ENCODE measurements at regions not wholly inside any gene's neighbourhood (a gene's known extent, or its start where the extent isn't known, plus 50 kb on each side); places are given as distances from the start of the nearest gene placed in this dataset.
A peak's percentile ranks its signal among the peaks of the same experiment; 100 is the strongest.

GRCh38 chr5:158364367-158364766 lies 505.4 kb upstream of the CLINT1 start:
- H3K4me3 ChIP-seq (replicated peaks; ENCODE audit: low read depth, low read length): no peak overlapping the region
- no peak for DNase-seq (ENCODE audit: extremely low read depth, insufficient read length)
- H3K36me3 ChIP-seq (ENCODE audit: control insufficient read depth, insufficient read depth, low read length): no peaks in the 10 kb centered on the region
- no peaks in the 10 kb centered on the region; the same call in none of the 2 replicates for H3K27me3 ChIP-seq (replicated peaks; ENCODE audit: control insufficient read depth, insufficient read depth, low read length)
- TF ChIP-seq, protein P1, sequence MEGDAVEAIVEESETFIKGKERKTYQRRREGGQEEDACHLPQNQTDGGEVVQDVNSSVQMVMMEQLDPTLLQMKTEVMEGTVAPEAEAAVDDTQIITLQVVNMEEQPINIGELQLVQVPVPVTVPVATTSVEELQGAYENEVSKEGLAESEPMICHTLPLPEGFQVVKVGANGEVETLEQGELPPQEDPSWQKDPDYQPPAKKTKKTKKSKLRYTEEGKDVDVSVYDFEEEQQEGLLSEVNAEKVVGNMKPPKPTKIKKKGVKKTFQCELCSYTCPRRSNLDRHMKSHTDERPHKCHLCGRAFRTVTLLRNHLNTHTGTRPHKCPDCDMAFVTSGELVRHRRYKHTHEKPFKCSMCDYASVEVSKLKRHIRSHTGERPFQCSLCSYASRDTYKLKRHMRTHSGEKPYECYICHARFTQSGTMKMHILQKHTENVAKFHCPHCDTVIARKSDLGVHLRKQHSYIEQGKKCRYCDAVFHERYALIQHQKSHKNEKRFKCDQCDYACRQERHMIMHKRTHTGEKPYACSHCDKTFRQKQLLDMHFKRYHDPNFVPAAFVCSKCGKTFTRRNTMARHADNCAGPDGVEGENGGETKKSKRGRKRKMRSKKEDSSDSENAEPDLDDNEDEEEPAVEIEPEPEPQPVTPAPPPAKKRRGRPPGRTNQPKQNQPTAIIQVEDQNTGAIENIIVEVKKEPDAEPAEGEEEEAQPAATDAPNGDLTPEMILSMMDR (IDR thresholded peaks at IDR 0.05; ENCODE audit: insufficient read depth, low read length, poor library complexity, severe bottlenecking): no peak

DNA sequence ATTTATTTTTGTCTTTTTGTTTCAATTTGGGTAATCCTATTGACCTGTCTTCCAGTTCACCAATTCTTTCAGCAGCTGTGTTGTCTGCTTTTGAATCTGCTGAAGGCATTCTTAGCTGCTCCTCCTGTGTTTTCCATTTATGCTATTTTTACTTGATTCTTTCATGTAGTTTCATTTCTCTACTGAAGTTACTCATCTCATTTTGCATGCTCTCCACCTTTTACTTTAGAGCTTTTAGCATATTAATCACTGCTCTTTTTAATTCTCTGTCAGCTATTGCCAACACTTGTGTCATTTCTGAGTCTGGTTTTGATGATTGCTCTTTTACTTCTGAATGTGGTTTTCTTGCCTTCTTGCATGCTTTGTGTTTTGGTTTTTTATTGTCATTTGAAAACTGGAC lies 496.0 kb upstream of the CLINT1 start:
- no peak overlapping the region for H3K4me3 ChIP-seq (replicated peaks; ENCODE audit: low read depth, low read length)
- no peaks in the 10 kb centered on the region for H3K36me3 ChIP-seq (ENCODE audit: control insufficient read depth, insufficient read depth, low read length)
- no peaks in the 10 kb centered on the region for H3K27me3 ChIP-seq (replicated peaks; ENCODE audit: control insufficient read depth, insufficient read depth, low read length)
- DNase-seq (ENCODE audit: extremely low read depth, insufficient read length): peak; percentile 7
- TF ChIP-seq, protein P1 (IDR thresholded peaks at IDR 0.05; ENCODE audit: insufficient read depth, low read length, poor library complexity, severe bottlenecking): no peak

DNA sequence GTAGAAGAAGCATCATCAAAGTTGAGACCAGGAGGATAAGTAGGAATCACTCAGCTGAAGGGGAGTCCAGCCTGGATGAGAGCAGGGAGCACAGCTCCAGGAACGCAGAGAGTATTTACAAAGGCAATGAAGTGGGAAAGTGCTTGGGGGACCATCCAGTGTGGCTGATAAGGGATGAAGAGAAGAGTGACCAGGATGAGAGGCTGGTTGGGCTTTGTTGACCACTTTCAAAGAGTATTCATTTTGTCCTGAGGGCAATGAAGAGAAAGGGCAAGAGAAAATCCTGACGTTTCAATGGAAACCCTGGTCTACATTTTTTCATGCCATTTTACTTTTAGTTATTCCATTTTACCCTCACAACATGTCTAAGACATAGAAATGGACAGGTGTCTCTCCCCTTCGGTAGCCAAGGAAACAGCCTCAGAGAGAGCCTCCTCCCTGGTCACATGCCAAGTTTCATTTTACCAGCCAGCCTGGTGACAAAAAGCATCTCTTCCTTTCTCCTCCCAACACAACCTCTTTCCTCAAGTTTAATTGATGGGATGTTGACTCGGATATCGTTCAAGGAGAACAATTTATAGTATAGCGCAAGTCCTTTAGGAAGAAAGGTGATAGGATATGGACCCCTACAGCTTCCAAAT lies 492.7 kb upstream of the CLINT1 start:
- TF ChIP-seq, protein P1 (IDR thresholded peaks at IDR 0.05; ENCODE audit: insufficient read depth, low read length, poor library complexity, severe bottlenecking): no peak
- H3K4me3 ChIP-seq (replicated peaks; ENCODE audit: low read depth, low read length): no peak overlapping the region
- H3K36me3 ChIP-seq (ENCODE audit: control insufficient read depth, insufficient read depth, low read length): no peaks in the 10 kb centered on the region
- no peak for DNase-seq (ENCODE audit: extremely low read depth, insufficient read length)
- no peaks in the 10 kb centered on the region for H3K27me3 ChIP-seq (replicated peaks; ENCODE audit: control insufficient read depth, insufficient read depth, low read length)

- H3K27me3 ChIP-seq (replicated peaks; ENCODE audit: control insufficient read depth, insufficient read depth, low read length): no peaks in the 10 kb centered on the region
- no peak for DNase-seq (ENCODE audit: extremely low read depth, insufficient read length)
- no peaks in the 10 kb centered on the region for H3K36me3 ChIP-seq (ENCODE audit: control insufficient read depth, insufficient read depth, low read length)
- no peak overlapping the region for H3K4me3 ChIP-seq (replicated peaks; ENCODE audit: low read depth, low read length)
- TF ChIP-seq, protein P1 (IDR thresholded peaks at IDR 0.05; ENCODE audit: insufficient read depth, low read length, poor library complexity, severe bottlenecking): no peak
These were observed 491.0 kb upstream of the CLINT1 start for GRCh38 chr5:158349987-158350386.

- DNase-seq (ENCODE audit: extremely low read depth, insufficient read length): no peak
- TF ChIP-seq, protein P1 (IDR thresholded peaks at IDR 0.05; ENCODE audit: insufficient read depth, low read length, poor library complexity, severe bottlenecking): no peak
These were observed 485.4 kb upstream of the CLINT1 start for GRCh38 chr5:158344376-158344775.

DNA sequence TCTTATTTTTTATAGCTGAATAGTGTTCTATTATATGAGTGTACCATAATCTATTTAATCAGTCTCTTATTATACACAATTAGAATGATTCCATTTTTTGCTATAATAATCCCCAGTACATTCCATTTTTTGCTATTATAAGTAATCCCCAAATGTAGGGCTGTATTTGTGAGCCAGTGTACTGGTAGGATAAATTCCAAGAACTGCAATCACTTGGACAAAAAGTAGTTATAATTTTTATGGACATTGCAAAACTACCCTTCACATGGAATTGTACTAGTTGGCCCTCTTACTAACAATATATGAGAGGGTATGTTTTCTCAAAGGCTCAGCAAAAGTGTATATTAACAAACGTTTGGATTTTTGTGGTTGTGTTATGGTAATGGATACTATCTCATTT lies 481.7 kb upstream of the CLINT1 start:
- no peak for DNase-seq (ENCODE audit: extremely low read depth, insufficient read length)
- TF ChIP-seq, protein P1 (IDR thresholded peaks at IDR 0.05; ENCODE audit: insufficient read depth, low read length, poor library complexity, severe bottlenecking): no peak
- Histone ChIP-seq H3K36me3 (ENCODE audit: control insufficient read depth, insufficient read depth, low read length) (no peaks in the 10 kb centered on the region), H3K4me3 (replicated peaks; ENCODE audit: low read depth, low read length) (no peak overlapping the region), H3K27me3 (replicated peaks; ENCODE audit: control insufficient read depth, insufficient read depth, low read length) (no peaks in the 10 kb centered on the region)

More at GRCh38 chr5:158344376-158344775, 485.4 kb upstream of the CLINT1 start:
- Histone ChIP-seq H3K27me3 (replicated peaks; ENCODE audit: control insufficient read depth, insufficient read depth, low read length) (no peaks in the 10 kb centered on the region), H3K4me3 (replicated peaks; ENCODE audit: low read depth, low read length) (no peak overlapping the region), H3K36me3 (ENCODE audit: control insufficient read depth, insufficient read depth, low read length) (no peaks in the 10 kb centered on the region)

Measured in GM06990 (cell line).